ENCODE measurements at regions not wholly inside any gene's neighbourhood (a gene's known extent, or its start where the extent isn't known, plus 50 kb on each side); places are given as distances from the start of the nearest gene placed in this dataset.

DNA sequence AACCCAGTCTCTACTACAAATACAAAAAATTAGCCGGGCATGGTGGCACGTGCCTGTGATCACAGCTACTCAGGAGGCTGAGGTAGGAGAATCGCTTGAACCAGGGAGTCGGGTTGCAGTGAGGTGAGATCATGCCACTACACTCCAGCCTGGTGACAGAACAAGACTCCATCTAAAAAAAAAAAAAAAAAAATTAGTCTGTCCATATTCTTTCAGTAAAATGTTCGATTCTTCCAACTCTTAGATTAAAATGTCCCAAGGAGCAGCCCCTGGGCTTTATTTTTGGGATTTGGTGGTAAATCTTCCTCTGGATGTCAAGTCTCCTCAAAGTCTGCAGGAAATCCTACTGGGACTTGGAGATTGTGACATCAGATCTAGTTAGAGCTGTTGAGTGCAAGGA is 101.0 kb upstream of the EEF1E1 start:
- no peaks in the 10 kb centered on the region for H3K36me3 ChIP-seq

DNA sequence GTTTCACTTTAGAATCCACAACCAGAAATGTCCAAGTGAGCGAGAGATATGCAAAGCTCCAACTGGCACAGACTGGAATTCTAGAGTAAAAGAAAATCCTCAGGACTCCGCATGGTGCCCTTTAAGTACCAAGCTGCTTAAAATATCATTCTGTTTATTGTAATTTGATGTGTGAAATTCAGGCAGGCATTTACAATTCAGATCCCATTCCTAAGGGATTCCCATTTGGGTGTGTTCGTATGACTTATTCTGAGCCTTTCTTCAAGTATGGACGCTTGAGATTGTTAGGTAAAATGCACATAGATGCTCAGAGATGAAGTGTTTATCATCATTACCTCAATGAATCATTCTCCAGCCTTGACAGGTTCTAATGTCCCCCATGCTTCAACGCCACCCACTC is 99.3 kb upstream of the EEF1E1 start:
- no peaks in the 10 kb centered on the region for H3K36me3 ChIP-seq
- no peak overlapping the region for H3K27ac ChIP-seq
- H3K4me3 ChIP-seq: no peak overlapping the region
- DNase-seq: no peak
- no peaks in the 10 kb centered on the region for H3K27me3 ChIP-seq
- H3K9me3 ChIP-seq: no peaks in the 10 kb centered on the region
- intact Hi-C loops (cut with DNase I; ENCODE audit: low total_unique reads): loop anchor here (5.0 to 10.0 kb wide), 2 partner anchors 627 to 874 kb away; no protein-coding TSS in a partner anchor
- H3K4me1 ChIP-seq: no peaks in the 10 kb centered on the region
- TF ChIP-seq, protein P1, sequence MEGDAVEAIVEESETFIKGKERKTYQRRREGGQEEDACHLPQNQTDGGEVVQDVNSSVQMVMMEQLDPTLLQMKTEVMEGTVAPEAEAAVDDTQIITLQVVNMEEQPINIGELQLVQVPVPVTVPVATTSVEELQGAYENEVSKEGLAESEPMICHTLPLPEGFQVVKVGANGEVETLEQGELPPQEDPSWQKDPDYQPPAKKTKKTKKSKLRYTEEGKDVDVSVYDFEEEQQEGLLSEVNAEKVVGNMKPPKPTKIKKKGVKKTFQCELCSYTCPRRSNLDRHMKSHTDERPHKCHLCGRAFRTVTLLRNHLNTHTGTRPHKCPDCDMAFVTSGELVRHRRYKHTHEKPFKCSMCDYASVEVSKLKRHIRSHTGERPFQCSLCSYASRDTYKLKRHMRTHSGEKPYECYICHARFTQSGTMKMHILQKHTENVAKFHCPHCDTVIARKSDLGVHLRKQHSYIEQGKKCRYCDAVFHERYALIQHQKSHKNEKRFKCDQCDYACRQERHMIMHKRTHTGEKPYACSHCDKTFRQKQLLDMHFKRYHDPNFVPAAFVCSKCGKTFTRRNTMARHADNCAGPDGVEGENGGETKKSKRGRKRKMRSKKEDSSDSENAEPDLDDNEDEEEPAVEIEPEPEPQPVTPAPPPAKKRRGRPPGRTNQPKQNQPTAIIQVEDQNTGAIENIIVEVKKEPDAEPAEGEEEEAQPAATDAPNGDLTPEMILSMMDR (IDR thresholded peaks at IDR 0.05): no peak

More for the DNA sequence above, 101.0 kb upstream of the EEF1E1 start:
- TF ChIP-seq, protein P1 (IDR thresholded peaks at IDR 0.05): no peak
- H3K9me3 ChIP-seq: no peaks in the 10 kb centered on the region
- H3K4me1 ChIP-seq: no peaks in the 10 kb centered on the region
- DNase-seq: no peak
- H3K4me3 ChIP-seq: no peak overlapping the region
- no peak overlapping the region for H3K27ac ChIP-seq
- intact Hi-C loops (cut with DNase I; ENCODE audit: low total_unique reads): loop anchor here (5.0 to 10.0 kb wide), 2 partner anchors 629 to 876 kb away; no protein-coding TSS in a partner anchor
- H3K27me3 ChIP-seq: no peaks in the 10 kb centered on the region

DNA sequence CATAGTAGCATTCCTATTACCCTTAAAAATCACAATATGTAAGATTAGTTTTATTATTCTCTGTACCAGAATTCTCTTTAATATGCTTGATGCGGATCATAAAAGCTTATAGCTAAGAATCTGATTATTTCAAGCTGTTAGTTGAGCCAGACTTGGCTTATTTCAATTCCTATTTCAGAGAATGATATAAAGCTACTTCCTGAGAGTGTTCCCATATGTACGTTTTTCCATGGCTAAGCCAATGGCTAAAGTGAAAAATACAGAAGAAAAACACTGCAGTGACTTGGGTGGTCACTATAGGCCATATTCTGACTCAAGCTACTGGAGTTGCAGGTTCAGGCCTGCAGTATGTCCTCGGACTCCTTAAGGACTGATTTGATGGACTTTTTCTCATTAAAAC is 97.9 kb upstream of the EEF1E1 start:
- Histone ChIP-seq H3K27ac (no peak overlapping the region), H3K4me3 (no peak overlapping the region), H3K36me3 (no peaks in the 10 kb centered on the region), H3K4me1 (no peaks in the 10 kb centered on the region), H3K9me3 (no peaks in the 10 kb centered on the region), H3K27me3 (no peaks in the 10 kb centered on the region)
- no peak for DNase-seq
- intact Hi-C loops (cut with DNase I; ENCODE audit: low total_unique reads): loop anchor here (5.0 to 10.0 kb wide), 2 partner anchors 625 to 873 kb away; no protein-coding TSS in a partner anchor
- TF ChIP-seq, protein P1 (IDR thresholded peaks at IDR 0.05): no peak

DNA sequence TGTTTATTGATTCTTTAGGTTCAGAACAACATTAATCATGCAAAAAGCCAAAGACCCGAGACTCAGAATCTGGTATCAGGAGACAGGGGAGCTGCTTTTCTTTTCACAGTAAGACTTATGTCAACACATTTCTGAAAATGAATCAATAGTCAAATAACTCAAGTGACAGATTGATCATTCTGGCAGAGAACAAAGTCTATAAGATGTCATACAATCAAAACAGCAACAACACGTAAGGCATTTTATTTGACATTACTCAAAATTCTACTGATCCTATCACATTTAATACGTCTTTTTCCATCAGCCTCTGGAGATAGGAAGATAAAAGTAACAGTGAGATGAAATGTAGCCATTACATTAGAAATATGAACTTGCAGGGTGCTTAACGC is 93.4 kb upstream of the EEF1E1 start:
- H3K4me1 ChIP-seq: peaks cover 0 to 31% (median 0%) of the 10 kb centered on the region in 4 donors
- H3K4me3 ChIP-seq: no peak overlapping the region
- intact Hi-C loops (cut with DNase I; ENCODE audit: low total_unique reads): no loop called here
- H3K27ac ChIP-seq: no peak overlapping the region
- no peaks in the 10 kb centered on the region for H3K9me3 ChIP-seq
- no peaks in the 10 kb centered on the region for H3K36me3 ChIP-seq
- H3K27me3 ChIP-seq: no peaks in the 10 kb centered on the region
- DNase-seq: no peak
- TF ChIP-seq, protein P1 (IDR thresholded peaks at IDR 0.05): no peak

DNA sequence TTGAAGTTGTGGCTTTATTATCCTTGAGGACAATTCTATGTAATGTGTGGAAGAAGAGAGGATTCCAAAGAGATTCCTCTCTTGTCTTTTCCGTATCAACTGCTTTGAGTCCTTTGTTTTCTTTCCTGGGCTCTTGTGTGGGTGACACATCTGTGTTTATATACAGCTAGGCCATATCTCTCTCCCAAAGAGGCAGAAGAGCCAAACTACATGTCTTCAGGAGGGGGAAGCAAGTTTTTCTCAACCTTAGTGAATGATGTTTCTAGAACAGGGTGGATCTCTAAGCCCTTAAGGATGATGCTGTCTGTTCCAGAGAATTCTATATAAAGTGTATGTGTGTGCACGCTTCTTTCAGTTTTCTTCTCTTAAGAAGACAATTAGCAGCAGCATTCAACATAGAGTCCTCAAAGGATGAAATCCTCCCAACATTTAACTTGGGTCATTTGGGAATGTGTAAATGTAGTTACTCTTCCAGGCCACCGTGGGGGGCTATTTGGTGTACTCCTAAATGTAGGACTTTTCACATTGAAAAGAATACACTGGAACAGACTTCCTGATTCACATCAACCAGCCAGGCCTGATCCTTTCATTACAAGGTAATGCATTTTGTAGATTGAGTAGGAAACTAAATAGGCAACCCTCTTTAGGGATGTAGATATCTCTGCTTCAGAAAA is 92.8 kb upstream of the EEF1E1 start:
- intact Hi-C loops (cut with DNase I; ENCODE audit: low total_unique reads): no loop called here
- Histone ChIP-seq H3K27me3 (no peaks in the 10 kb centered on the region), H3K27ac (peak overlapping the region in 1 of 2 donors; percentile 39), H3K4me3 (no peak overlapping the region), H3K4me1 (peaks cover 0 to 31% (median 0%) of the 10 kb centered on the region in 4 donors), H3K36me3 (no peaks in the 10 kb centered on the region), H3K9me3 (no peaks in the 10 kb centered on the region)
- TF ChIP-seq, protein P1 (IDR thresholded peaks at IDR 0.05): no peak
- DNase-seq: no peak
